ENCODE measurements at regions not wholly inside any gene's neighbourhood (a gene's known extent, or its start where the extent isn't known, plus 50 kb on each side); places are given as distances from the start of the nearest gene placed in this dataset.

GRCh38 chr4:183848805-183849204, 56.3 kb upstream of the STOX2 start:
- no peak for DNase-seq (ENCODE audit: low read depth, low spot score)

DNA sequence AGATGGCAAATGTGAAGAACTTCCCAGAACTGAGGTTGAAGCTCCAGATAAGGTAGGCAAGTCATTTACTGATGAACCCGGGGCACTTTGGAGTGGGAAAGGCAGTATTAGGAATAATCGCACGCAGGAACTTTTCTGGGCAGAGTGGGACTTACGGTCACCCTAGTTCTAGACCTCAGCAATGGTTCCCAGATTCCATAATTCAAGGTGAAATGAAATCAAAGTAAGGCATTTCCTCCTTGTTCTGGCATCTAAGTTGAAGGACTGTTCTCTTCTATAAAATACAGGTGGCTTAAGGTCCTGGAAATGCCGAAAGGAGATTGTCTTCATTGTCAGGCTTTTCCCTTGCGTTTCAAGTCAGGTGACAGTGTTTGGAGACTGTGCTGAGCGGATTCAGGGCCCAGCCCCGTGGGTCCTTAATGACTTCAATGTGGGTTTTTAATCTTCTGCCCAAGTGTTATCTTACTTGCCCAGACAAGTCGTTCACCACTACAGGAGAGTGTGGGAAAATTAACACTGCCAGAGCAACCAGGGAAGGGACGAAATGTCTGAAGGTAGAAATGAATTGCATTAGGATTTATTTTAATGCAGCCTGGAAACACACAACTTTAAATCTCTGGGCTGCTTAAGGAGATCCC, 52.1 kb upstream of the STOX2 start:
- no peak for DNase-seq (ENCODE audit: low read depth, low spot score)

- no peak for DNase-seq (ENCODE audit: low read depth, low spot score)
These were observed 51.6 kb upstream of the STOX2 start for GRCh38 chr4:183853548-183853940.

Data from ELF-1 (cell line).